ENCODE measurements at regions not wholly inside any gene's neighbourhood (a gene's known extent, or its start where the extent isn't known, plus 50 kb on each side); places are given as distances from the start of the nearest gene placed in this dataset.
"Not testable (repeated sequence)": the region's sequence is repeated elsewhere in the genome, so short reads cannot be mapped to it uniquely, and the experiment has no call there.

GRCh38 chr18:1124495-1124894 lies 219.8 kb downstream of the ADCYAP1 start:
- intact Hi-C loops (cut with DNase I): no loop called here
- no peak for TF ChIP-seq CTCF (IDR thresholded peaks at IDR 0.05)
- H3K27ac ChIP-seq: no peak overlapping the region
- ATAC-seq (no peak), DNase-seq (no peak)
- no peaks in the 10 kb centered on the region for H3K9me3 ChIP-seq
- H3K36me3 ChIP-seq: no peaks in the 10 kb centered on the region
- no peak overlapping the region for H3K4me3 ChIP-seq
- H3K4me1 ChIP-seq: no peaks in the 10 kb centered on the region
- no peaks in the 10 kb centered on the region for H3K27me3 ChIP-seq (ENCODE audit: low read depth)

- no peak for TF ChIP-seq CTCF (IDR thresholded peaks at IDR 0.05)
- intact Hi-C loops (cut with DNase I): no loop called here
- H3K36me3 ChIP-seq: no peaks in the 10 kb centered on the region
- ATAC-seq (no peak), DNase-seq (no peak)
- H3K4me1 ChIP-seq: no peaks in the 10 kb centered on the region
- no peak overlapping the region for H3K27ac ChIP-seq
- H3K27me3 ChIP-seq (ENCODE audit: low read depth): no peaks in the 10 kb centered on the region
- no peaks in the 10 kb centered on the region for H3K9me3 ChIP-seq
- no peak overlapping the region for H3K4me3 ChIP-seq
These were observed 228.9 kb downstream of the ADCYAP1 start for GRCh38 chr18:1133541-1133940.

GRCh38 chr18:1147730-1148129 lies 243.1 kb downstream of the ADCYAP1 start:
- intact Hi-C loops (cut with DNase I): no loop called here
- H3K27ac ChIP-seq: no peak overlapping the region
- DNase-seq (no peak), ATAC-seq (no peak)
- H3K9me3 ChIP-seq: peaks cover 6% of the 10 kb centered on the region
- no peak overlapping the region for H3K4me3 ChIP-seq
- H3K36me3 ChIP-seq: no peaks in the 10 kb centered on the region
- no peaks in the 10 kb centered on the region for H3K27me3 ChIP-seq (ENCODE audit: low read depth)
- TF ChIP-seq CTCF (IDR thresholded peaks at IDR 0.05): no peak
- H3K4me1 ChIP-seq: no peaks in the 10 kb centered on the region

GRCh38 chr18:1149709-1150108 lies 245.0 kb downstream of the ADCYAP1 start:
- no peaks in the 10 kb centered on the region for H3K4me1 ChIP-seq

GRCh38 chr18:1150344-1150743 lies 245.7 kb downstream of the ADCYAP1 start:
- H3K4me3 ChIP-seq: no peak overlapping the region
- no peaks in the 10 kb centered on the region for H3K4me1 ChIP-seq
- intact Hi-C loops (cut with DNase I): no loop called here
- H3K27ac ChIP-seq: no peak overlapping the region
- H3K36me3 ChIP-seq: no peaks in the 10 kb centered on the region
- DNase-seq (no peak), ATAC-seq (no peak)
- no peaks in the 10 kb centered on the region for H3K9me3 ChIP-seq
- no peaks in the 10 kb centered on the region for H3K27me3 ChIP-seq (ENCODE audit: low read depth)
- TF ChIP-seq CTCF (IDR thresholded peaks at IDR 0.05): no peak

More at GRCh38 chr18:1149709-1150108, 245.0 kb downstream of the ADCYAP1 start:
- H3K27ac ChIP-seq: no peak overlapping the region
- H3K27me3 ChIP-seq (ENCODE audit: low read depth): no peaks in the 10 kb centered on the region
- H3K9me3 ChIP-seq: peaks cover under 1% of the 10 kb centered on the region
- intact Hi-C loops (cut with DNase I): no loop called here
- no peak for TF ChIP-seq CTCF (IDR thresholded peaks at IDR 0.05)
- DNase-seq: no peak
- ATAC-seq: no peak
- H3K4me3 ChIP-seq: no peak overlapping the region
- no peaks in the 10 kb centered on the region for H3K36me3 ChIP-seq

GRCh38 chr18:1152958-1153357 lies 248.3 kb downstream of the ADCYAP1 start:
- ATAC-seq; DNase-seq; H3K36me3 ChIP-seq; H3K27me3 ChIP-seq (ENCODE audit: low read depth); H3K9me3 ChIP-seq; H3K27ac ChIP-seq; intact Hi-C loops (cut with DNase I); H3K4me1 ChIP-seq; H3K4me3 ChIP-seq: not testable (repeated sequence)
